GM18909 (cell line): ENCODE measurements at regions not wholly inside any gene's neighbourhood (a gene's known extent, or its start where the extent isn't known, plus 50 kb on each side); places are given as distances from the start of the nearest gene placed in this dataset.

Source experiments
- ATAC-seq: cut with Tn5 transposase; IDR thresholded peaks from one replicate; pipeline ENCODE4 v1.9.1; 2021; ENCODE audit warnings: mild to moderate bottlenecking; ENCODE audit not compliant: unreplicated experiment, poor library complexity

DNA sequence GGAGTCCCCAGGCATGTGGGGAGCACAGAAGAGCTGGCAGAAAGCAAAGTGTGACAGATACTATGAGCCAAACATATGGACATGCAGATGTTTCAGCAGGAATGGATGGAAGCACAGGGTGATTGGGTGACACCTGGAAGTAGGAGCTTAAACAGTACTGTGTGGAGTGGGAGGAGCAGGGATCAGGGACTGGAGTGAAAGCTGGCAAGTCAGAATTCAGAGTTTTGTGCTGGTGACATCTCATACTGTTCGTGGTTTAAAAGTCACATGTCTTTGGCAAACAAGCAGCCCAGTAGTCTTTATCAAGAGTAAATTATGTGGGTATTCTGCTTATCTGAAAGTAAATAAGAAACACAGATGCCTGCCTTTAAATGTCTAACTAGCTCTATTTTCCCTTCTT, 408.2 kb downstream of the COG6 start:
- ATAC-seq = no peak

GRCh38 chr13:40064154-40065097, 409.0 kb downstream of the COG6 start:
- no peak for ATAC-seq

DNA sequence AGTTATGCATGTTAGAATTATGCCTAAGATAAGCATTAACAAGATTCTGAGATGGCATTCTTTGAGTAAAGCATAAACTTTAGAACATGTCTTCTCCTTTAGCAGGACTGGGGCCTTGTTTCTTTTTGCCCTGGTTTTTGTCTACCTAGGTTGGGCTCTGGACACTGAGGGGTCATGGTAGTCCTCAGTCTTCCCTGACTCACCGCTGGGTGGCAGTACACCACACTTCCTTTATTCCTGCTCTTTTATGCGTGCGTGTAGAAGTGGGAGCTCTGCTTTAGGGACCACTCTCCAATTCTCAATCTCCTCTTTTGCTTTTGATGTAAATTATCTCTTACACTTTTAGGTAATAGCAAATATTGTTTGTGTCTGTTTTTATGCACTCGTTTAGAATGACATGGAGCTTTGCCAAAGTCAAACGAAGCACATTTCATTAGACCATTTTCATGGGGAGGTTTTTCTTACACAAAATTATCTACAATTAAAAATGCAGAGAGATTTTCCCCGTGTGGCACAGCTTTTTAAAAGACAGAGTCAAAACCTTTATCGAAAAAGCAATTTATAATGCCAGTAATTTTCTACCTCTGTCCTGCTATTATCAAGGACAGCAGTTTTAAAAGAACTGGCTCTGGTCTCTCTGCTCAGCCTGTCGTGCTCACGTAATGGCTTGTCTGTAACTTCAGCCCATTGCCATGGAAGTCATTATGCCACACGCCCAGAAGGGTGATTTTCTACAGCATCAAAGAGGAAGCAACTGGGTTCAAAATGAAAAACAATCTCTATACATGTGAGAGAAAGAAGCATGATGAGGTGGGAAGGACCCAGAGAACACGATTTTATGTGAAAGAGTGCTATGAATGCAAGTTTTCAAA, 413.9 kb downstream of the COG6 start:
- ATAC-seq = peak; percentile 76

DNA sequence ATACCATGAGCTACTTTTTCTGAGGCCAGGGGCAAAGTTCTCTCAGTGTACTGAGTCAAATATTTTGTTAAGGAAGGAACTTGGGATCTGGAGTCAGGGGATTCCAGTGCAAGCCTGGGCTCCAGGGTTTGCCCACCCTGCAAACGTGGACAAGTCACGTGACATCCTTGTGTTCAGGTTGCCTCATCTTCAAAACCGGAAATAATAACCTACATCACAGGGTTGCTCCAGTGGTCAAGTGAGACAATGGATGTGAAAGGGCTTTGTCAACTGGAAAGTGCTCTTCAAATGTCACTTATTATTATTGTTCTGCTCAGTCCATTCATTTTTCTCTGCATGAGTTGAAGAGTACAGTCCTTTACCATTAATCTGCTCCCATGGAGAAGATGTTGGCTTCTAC, 414.9 kb downstream of the COG6 start:
- no peak for ATAC-seq

DNA sequence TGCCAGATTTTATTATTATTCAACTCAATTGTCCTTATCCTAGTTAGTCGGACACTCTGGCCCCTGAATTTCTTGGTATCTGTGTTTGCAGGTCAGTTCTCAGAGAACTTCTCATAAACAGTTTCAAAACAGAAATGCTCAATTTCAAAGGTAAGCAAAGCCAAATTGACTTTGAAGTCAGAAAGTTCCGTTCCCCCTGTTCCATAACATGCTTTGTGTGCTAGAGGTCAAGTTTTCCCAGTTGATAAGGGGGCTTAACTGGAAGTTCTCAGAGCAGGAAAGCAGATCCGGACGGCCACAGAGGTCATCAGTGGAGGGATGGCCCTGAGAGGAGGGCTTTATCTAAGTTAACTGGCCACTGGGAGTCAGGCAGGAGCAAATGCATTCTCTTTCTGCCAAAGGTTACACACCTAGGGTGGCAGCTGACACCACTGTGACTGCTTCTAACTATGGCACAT, 417.2 kb downstream of the COG6 start:
- ATAC-seq = no peak

GRCh38 chr13:40074338-40074737, 418.9 kb downstream of the COG6 start:
- no peak for ATAC-seq

DNA sequence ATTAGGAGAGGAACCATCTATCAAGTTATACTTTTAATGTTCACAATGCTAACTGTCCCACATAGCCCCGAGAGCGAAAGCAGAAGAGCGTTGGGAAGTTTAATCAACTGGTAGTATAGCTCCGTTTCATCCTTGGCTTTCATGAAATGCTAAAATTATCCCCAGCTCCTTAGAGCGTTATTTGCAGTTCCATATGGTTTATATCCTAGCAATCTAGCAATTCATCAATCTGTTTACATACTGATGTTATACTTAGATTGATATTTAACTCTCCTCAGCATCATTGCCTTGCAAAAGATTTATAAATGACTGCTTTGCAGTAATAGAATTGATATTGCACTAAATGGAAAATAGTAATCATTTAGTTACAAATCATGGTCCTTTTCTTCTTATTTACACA, 419.8 kb downstream of the COG6 start:
- no peak for ATAC-seq

- ATAC-seq = no peak
Measured at GRCh38 chr13:40076765-40077362, 421.4 kb downstream of the COG6 start.

DNA sequence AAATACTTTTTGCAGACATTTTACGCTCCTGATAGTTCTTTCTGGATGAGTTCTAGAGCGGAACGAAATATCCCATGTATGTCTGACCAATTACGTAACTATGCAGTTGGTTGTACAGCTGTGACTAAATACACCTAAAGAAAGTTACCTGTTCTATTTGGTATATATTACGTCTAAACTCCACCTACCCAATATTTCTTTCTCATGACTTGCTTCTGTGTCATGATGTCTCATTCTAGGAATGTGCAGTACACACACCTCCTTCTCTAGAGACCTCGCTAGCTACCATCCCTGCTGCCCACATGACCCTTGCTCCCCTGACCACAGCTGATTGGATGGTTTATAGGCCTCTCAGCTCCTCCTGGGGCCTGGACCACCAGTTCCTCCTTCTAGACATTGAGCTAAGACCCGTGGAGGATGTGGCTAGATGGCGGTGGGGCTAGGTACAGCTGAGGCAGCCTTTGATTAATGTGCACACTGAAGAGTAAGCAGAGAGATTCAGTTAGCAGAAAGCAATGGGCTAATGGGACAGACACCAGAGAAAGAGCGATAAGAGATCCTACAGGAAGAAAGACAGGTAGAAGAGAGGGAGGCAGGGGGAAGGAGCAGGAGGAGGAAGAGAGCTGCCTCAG, 422.1 kb downstream of the COG6 start:
- no peak for ATAC-seq

DNA sequence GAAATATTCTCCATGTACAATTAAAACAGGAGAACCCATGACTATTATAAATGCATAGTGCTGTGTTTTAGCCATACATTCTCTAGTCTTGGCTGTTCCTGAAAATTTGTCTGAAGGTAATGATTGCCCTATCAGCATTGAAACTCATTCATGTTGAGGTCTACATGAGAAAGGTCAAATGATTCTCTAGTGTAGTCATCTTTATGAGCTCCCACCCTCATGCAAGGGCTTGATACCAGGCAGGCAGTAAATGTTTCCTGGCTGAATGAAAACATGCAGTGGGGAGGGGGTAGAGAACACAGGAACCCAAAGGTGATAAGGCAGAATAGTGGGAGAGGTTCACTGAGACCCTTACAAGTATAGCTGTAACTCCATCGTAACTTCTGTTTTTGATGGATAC, 424.3 kb downstream of the COG6 start:
- ATAC-seq = no peak

DNA sequence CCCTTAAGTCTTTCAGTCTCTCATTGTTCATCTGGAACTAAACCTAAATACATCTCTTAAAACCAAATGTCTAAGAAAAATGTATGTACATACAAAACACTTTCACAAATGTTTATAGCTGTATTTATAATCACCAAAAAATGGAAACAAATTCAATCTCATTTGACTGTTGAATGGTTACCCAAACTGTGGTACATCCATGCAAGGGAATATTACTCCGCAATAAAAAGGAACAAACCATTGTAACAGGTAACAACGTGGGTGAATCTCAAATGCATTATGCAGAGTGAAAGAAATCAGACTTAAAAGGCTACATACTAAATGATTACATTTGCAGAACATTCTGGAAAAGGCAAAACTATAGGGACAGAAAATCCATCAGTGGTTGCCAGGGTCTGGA, 425.2 kb downstream of the COG6 start:
- ATAC-seq = no peak

GRCh38 chr13:40082639-40083038, 427.2 kb downstream of the COG6 start:
- ATAC-seq = no peak

GRCh38 chr13:40083841-40084240, 428.4 kb downstream of the COG6 start:
- ATAC-seq = no peak

- ATAC-seq = no peak
Measured at GRCh38 chr13:40084934-40085333, 429.5 kb downstream of the COG6 start.

DNA sequence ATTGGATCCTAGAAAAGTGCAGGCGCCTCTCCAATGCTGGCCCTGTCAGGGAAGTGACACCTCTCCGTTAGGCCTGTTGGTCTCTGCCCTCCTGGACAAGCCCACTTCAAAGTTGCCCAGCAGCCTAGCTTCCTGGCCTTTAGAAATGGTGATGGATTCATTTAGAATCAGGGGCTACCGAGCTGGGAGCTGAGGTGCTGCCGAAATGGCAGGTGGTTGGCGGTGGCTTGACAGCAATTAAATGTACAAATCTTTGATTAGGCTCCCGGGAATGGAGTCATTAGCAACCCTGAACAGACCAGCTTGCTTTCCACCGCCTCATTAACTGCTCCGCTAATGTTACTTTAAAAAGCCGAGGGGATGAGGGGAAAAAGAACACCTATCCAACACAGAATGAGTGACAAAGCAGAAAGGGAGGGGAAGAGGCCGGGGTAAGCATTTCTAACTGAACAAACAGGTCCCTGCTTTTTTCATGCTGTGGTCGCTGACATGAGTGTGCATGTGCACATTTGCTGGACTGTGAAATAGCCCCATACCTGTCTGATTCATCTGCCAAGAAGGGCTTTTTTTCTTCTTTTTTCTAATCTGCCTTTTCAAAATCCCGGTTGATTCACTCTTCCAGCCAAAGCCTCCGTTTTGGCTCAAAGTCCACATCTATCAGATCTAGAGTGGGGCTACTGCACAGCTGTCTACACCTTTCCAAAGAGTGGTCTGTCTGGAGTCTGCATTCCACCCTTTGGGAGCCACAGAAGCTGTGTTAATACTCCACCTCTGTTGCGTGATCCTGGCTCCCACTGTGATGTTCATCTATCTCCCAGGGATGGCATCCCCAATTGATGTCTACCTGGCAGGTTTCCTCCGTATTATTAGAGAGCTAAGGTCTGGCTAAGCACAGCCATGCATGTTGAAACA, 431.9 kb downstream of the COG6 start:
- no peak for ATAC-seq

- ATAC-seq = no peak
Measured at GRCh38 chr13:40094056-40094455, 438.6 kb downstream of the COG6 start.

- no peak for ATAC-seq
Measured at GRCh38 chr13:40095695-40096356, 440.4 kb downstream of the COG6 start.

DNA sequence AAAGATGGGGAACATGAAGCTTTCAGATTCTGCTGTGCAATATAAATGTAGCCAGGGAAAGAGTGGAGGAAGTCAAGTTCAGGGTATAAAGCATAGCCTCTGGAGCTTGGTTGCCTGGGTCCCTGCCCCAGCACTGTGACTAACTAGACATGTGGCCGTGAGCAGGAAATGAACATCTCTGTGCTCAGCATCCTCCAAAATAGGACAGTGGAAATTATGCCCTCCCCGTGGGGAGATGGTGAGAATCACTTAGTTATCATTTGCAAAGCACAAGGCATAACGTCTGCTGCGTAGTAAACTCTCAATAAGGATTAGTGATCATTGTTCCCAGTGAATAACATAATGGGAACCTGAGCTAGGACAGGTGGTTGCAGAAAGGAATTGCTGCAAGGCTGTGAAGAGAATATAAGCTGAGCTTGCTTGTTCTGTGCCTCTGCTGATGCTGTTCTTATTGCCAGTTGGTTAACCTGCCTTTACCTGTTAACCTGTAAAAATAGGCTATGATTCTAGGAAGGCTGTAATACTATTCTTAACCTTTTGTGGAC, 441.0 kb downstream of the COG6 start:
- ATAC-seq = no peak

DNA sequence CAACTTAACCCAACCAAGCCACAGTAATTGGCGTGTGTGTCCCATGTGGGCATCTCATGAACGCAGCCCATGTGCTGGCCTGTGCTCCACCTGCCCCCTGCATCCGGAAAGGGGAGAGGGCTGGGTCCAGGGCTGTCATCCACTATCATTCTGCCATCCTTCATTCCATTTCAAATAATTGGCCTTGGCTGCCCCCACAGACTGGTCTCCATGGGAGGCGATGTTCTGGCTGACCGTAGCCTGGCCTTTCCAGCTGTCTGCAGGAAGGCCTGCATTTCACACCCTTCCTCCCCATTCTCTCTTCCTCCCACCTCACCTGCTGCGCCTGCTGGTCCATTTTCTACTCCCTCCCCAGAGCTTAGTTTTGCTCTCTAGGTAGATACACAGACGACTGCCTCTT, 442.8 kb downstream of the COG6 start:
- no peak for ATAC-seq
